ENCODE measurements at regions not wholly inside any gene's neighbourhood (a gene's known extent, or its start where the extent isn't known, plus 50 kb on each side); places are given as distances from the start of the nearest gene placed in this dataset.

DNA sequence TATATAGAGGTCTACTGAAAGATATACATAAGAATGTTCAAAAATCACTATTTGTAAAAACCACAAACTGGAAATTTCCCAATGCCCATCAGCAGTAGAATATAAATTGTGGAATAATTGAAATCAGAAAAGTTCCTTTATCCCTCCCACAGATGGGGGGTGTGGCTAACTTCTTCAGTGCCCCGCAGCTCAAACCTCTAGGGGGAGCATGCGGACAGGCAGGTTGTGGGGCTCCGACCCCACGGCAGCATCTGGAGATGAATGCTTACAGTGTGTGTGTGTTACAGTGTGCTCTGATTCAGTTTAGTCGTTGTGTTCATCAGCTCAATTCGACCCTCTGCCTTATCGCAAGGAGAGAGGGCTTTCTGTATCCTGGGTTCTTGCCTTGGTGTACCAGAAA, 262.1 kb upstream of the LRRC7 start:
- Histone ChIP-seq H3K9me2 (replicated peaks; ENCODE audit: insufficient read depth, low read length) (no peaks in the 10 kb centered on the region), H3K79me2 (ENCODE audit: low read length) (no peaks in the 10 kb centered on the region), H3K4me1 (ENCODE audit: low read length) (no peaks in the 10 kb centered on the region), H4K20me1 (ENCODE audit: insufficient read depth, low read length) (no peaks in the 10 kb centered on the region), H3K9me3 (replicated peaks; ENCODE audit: insufficient read depth, low read length) (no peaks in the 10 kb centered on the region), H3K4me3 (ENCODE audit: low read length) (no peak overlapping the region), H3K27ac (ENCODE audit: low read length) (no peak overlapping the region), H2AFZ (ENCODE audit: low read length) (no peak overlapping the region), H3K36me3 (replicated peaks; ENCODE audit: insufficient read depth, low read length) (no peaks in the 10 kb centered on the region), H3K9ac (ENCODE audit: low read length) (no peak overlapping the region), H3K4me2 (ENCODE audit: low read depth, low read length) (no peak overlapping the region), H3F3A (ENCODE audit: insufficient read depth, low read length) (no peaks in the 10 kb centered on the region), H3K27me3 (replicated peaks; ENCODE audit: insufficient read depth, low read length) (no peaks in the 10 kb centered on the region)
- TF ChIP-seq CTCF (IDR thresholded peaks at IDR 0.05; ENCODE audit: low read length) (peak; percentile 12; the same call in 1 of the 2 replicates), EZH2phosphoT487 (IDR thresholded peaks at IDR 0.05; ENCODE audit: low read length) (no peak)
- DNase-seq, result no peak

DNA sequence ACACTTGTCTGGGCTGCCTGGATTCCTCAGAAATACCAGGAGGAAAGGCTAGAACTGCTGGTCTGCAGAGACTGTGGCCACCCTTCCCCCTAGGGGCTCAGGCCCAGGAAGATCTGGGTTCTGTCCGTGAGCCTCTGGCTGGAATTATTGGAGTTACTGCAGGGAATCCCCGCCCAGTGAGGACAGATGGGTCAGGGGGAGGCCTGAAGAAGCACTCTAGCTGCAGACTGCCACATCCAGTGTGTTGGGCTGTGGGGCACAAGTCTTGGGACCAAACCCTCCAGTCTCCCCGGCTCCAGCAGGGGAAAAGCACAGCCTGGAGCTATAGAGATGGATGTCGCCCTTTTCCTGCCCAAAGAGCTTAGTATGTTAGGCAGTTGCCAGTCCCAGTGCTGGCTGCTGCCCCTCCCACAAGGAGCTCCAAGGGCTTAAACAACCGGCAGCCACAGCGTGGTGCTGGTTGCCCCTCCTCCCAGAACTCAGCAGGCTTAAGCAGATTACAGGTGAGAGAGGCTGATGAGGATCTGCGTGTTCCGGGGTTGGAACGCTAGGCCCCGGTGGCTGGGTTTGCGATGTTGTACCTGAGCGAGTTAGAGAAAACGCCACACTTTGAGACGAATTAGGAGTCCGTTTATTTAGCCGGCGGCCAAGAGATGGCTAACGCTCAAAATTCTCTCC, 255.5 kb upstream of the LRRC7 start:
- Histone ChIP-seq H2AFZ (ENCODE audit: low read length) (no peak overlapping the region), H3K9me3 (replicated peaks; ENCODE audit: insufficient read depth, low read length) (no peaks in the 10 kb centered on the region), H3K36me3 (replicated peaks; ENCODE audit: insufficient read depth, low read length) (no peaks in the 10 kb centered on the region), H3K27ac (ENCODE audit: low read length) (no peak overlapping the region), H3K27me3 (replicated peaks; ENCODE audit: insufficient read depth, low read length) (no peaks in the 10 kb centered on the region), H3K79me2 (ENCODE audit: low read length) (no peaks in the 10 kb centered on the region), H3K9ac (ENCODE audit: low read length) (no peak overlapping the region), H4K20me1 (ENCODE audit: insufficient read depth, low read length) (no peaks in the 10 kb centered on the region), H3K4me2 (ENCODE audit: low read depth, low read length) (no peak overlapping the region), H3K9me2 (replicated peaks; ENCODE audit: insufficient read depth, low read length) (no peaks in the 10 kb centered on the region), H3K4me3 (ENCODE audit: low read length) (no peak overlapping the region), H3K4me1 (ENCODE audit: low read length) (no peaks in the 10 kb centered on the region), H3F3A (ENCODE audit: insufficient read depth, low read length) (no peaks in the 10 kb centered on the region)
- DNase-seq, result no peak
- TF ChIP-seq EZH2 (optimal IDR thresholded peaks at IDR 0.05; ENCODE audit: low read depth, low read length), result no peak
- TF ChIP-seq CTCF (IDR thresholded peaks at IDR 0.05; ENCODE audit: low read length), result no peak
- no peak for TF ChIP-seq EZH2phosphoT487 (IDR thresholded peaks at IDR 0.05; ENCODE audit: low read length)

- Histone ChIP-seq H3K9me2 (replicated peaks; ENCODE audit: insufficient read depth, low read length) (no peaks in the 10 kb centered on the region), H3K27ac (ENCODE audit: low read length) (no peak overlapping the region), H3K79me2 (ENCODE audit: low read length) (no peaks in the 10 kb centered on the region), H4K20me1 (ENCODE audit: insufficient read depth, low read length) (no peaks in the 10 kb centered on the region), H3K4me2 (ENCODE audit: low read depth, low read length) (no peak overlapping the region), H3K4me3 (ENCODE audit: low read length) (no peak overlapping the region), H3K9ac (ENCODE audit: low read length) (no peak overlapping the region), H3K36me3 (replicated peaks; ENCODE audit: insufficient read depth, low read length) (no peaks in the 10 kb centered on the region), H3F3A (ENCODE audit: insufficient read depth, low read length) (no peaks in the 10 kb centered on the region), H3K4me1 (ENCODE audit: low read length) (no peaks in the 10 kb centered on the region), H2AFZ (ENCODE audit: low read length) (no peak overlapping the region), H3K27me3 (replicated peaks; ENCODE audit: insufficient read depth, low read length) (no peaks in the 10 kb centered on the region), H3K9me3 (replicated peaks; ENCODE audit: insufficient read depth, low read length) (no peaks in the 10 kb centered on the region)
- no peak for DNase-seq
- no peak for TF ChIP-seq EZH2phosphoT487 (IDR thresholded peaks at IDR 0.05; ENCODE audit: low read length)
- no peak for TF ChIP-seq EZH2 (optimal IDR thresholded peaks at IDR 0.05; ENCODE audit: low read depth, low read length)
- no peak for TF ChIP-seq CTCF (IDR thresholded peaks at IDR 0.05; ENCODE audit: low read length)
Measured at GRCh38 chr1:69313118-69313517, 254.6 kb upstream of the LRRC7 start.

All from MM.1S (cell line).